Osteoblast (primary cell): ENCODE measurements at regions not wholly inside any gene's neighbourhood (a gene's known extent, or its start where the extent isn't known, plus 50 kb on each side); places are given as distances from the start of the nearest gene placed in this dataset.

Experiments used
- DNase-seq: peaks from one replicate; pipeline ENCODE4 v3.0.0; 2011; ENCODE audit warnings: low spot score, mixed read lengths; ENCODE audit not compliant: insufficient read length; ENCODE audit errors: missing footprints
- H2AFZ ChIP-seq: 2 replicates; pipeline ENCODE4 v1.6.0; 2011; ENCODE audit warnings: mild to moderate bottlenecking, low read length
- H3K27ac ChIP-seq: 2 replicates; pipeline ENCODE4 v1.5.1; 2011; ENCODE audit warnings: mild to moderate bottlenecking, low read depth, low read length, moderate library complexity
- H3K27me3 ChIP-seq: 2 replicates; pipeline ENCODE4 v1.6.0; 2012; ENCODE audit warnings: mild to moderate bottlenecking, control low read depth, inconsistent platforms, low read length, moderate library complexity; ENCODE audit not compliant: insufficient read depth
- H3K36me3 ChIP-seq: 2 replicates; pipeline ENCODE4 v1.5.1; 2011; ENCODE audit warnings: mild to moderate bottlenecking, low read length, control low read depth, moderate library complexity; ENCODE audit not compliant: insufficient read depth
- H3K4me1 ChIP-seq: 2 replicates; pipeline ENCODE4 v1.5.1; 2011; ENCODE audit warnings: mild to moderate bottlenecking, low read length, control low read depth, moderate library complexity; ENCODE audit not compliant: insufficient read depth
- H3K4me2 ChIP-seq: 2 replicates; pipeline ENCODE4 v1.6.0; 2011; ENCODE audit warnings: mild to moderate bottlenecking, low read length; ENCODE audit not compliant: insufficient read depth
- H3K4me3 ChIP-seq: fragments of 200-600 bp; sonication (generic); 3 replicates; pipeline ENCODE4 v1.5.1; 2012; ENCODE audit warnings: mild to moderate bottlenecking, low read length, inconsistent platforms; ENCODE audit not compliant: insufficient read depth
- H3K79me2 ChIP-seq: 2 replicates; pipeline ENCODE4 v1.6.0; 2012; ENCODE audit warnings: mild to moderate bottlenecking, low read length, control low read depth, inconsistent platforms; ENCODE audit not compliant: insufficient read depth
- H3K9me3 ChIP-seq: 2 replicates; pipeline ENCODE4 v1.5.1; 2011; ENCODE audit warnings: low read depth, low read length, control low read depth
- H4K20me1 ChIP-seq: 2 replicates; pipeline ENCODE4 v1.6.0; 2012; ENCODE audit warnings: mild to moderate bottlenecking, low read length, control low read depth; ENCODE audit not compliant: insufficient read depth
- CTCF ChIP-seq: IDR thresholded peaks from 2 replicates; pipeline ENCODE4 v1.5.1; 2011; ENCODE audit warnings: mild to moderate bottlenecking, low read depth, low read length, moderate library complexity; ENCODE audit errors: extremely low read depth

DNA sequence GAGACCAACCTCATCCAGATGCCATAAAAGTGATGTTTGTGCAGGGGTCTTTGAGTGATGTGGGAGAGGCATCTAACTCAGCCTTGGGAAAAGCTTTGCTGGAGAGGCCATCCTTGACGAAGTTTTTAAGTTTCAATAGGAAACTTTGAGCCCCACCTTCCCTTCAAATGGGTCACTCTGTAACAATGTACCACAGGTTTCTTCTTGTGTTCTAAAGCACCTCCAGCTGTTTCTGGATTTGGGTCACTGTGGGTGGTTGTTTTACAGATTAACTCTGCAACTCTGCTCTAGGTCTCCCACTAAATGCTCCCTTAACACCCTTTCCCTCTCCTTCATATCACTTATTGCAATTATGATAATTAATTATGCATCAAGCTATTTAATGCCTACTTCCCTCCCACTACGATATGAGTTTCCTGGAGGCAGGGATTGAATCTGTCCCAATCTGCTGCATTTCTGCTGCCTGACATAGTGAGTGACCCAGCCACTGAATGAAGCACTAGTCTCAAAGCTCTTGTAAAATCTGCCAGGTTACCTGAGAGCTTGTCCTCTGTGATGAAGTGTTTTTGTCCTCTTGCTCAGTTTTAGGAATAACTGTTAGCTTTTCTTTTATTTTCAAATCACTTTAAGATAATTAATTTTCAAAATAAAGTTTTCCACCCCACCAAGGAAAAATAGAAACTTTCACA lies 60.5 kb upstream of the PUM3 start:
- Histone ChIP-seq H3K4me2 (no peak overlapping the region), H3K4me1 (no peaks in the 10 kb centered on the region), H3K36me3 (no peaks in the 10 kb centered on the region), H3K27me3 (no peaks in the 10 kb centered on the region), H3K27ac (no peak overlapping the region), H4K20me1 (no peaks in the 10 kb centered on the region), H3K4me3 (no peak overlapping the region), H3K9me3 (no peaks in the 10 kb centered on the region), H2AFZ (no peak overlapping the region), H3K79me2 (no peaks in the 10 kb centered on the region)
- DNase-seq = no peak
- no peak for TF ChIP-seq CTCF
